ENCODE measurements at regions not wholly inside any gene's neighbourhood (a gene's known extent, or its start where the extent isn't known, plus 50 kb on each side); places are given as distances from the start of the nearest gene placed in this dataset.
"Not testable (repeated sequence)": the region's sequence is repeated elsewhere in the genome, so short reads cannot be mapped to it uniquely, and the experiment has no call there.

DNA sequence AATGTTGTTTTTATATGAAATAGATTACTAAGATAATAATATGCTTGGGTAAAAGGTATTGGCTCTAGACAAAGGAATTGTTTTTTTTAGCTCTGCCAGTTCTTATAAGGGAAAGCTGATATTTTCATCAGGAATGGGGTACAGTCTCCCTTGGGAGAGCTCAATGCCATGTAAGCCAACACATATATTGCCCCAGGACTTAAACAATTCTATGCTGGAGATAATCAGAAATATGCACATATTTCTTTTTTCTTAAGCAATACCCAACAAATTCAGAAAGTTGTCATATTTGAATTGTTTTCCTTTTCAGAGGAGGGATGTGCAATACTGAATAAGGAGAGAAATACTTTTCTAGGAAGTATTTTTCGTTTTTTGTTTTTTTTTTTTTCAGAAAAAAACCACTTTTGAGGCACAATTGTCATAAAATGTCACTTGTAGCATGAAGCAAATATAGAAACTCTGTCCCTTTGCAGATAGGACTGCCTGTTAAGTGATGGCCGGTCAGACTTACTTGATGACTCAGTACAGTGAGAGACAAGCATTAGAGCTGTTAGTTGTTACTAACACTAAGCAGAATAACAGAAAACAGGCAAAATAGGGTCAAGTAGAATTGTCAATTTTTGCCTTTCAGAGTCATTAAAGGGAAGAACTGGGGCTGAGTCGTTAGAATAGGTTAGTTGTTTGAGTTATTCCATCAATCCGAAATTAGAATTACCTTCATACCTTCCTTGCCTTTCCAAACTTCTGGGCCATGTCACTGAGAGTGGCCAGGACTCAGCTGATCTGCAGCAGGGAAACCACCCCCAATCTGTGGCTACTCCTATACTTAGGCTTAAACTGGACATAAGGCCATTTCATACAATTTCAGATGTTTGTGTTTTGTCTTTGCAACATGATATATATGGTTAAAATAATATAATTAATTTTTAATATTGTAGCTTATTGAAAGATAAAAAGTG, 168.1 kb downstream of the SLC38A4 start:
- Histone ChIP-seq H3K27ac (ENCODE audit: low read depth, low read length) (no peak overlapping the region), H3K9ac (ENCODE audit: low read length) (no peak overlapping the region), H3K36me3 (ENCODE audit: control insufficient read depth, insufficient read depth, low read length) (no peaks in the 10 kb centered on the region), H3K9me3 (ENCODE audit: control insufficient read depth, insufficient read depth, low read depth, low read length) (no peaks in the 10 kb centered on the region), H3K27me3 (ENCODE audit: control insufficient read depth, insufficient read depth, low read length) (no peaks in the 10 kb centered on the region), H3K4me3 (ENCODE audit: low read depth, low read length) (no peak overlapping the region), H3K4me1 (ENCODE audit: control insufficient read depth, insufficient read depth, low read length) (peaks cover 34% of the 10 kb centered on the region)

GRCh38 chr12:46655984-46656383, 169.8 kb downstream of the SLC38A4 start:
- not testable (repeated sequence) for H3K27ac ChIP-seq (ENCODE audit: low read depth, low read length); H3K36me3 ChIP-seq (ENCODE audit: control insufficient read depth, insufficient read depth, low read length); H3K27me3 ChIP-seq (ENCODE audit: control insufficient read depth, insufficient read depth, low read length); H3K4me3 ChIP-seq (ENCODE audit: low read depth, low read length); H3K9ac ChIP-seq (ENCODE audit: low read length); H3K9me3 ChIP-seq (ENCODE audit: control insufficient read depth, insufficient read depth, low read depth, low read length)
- H3K4me1 ChIP-seq (ENCODE audit: control insufficient read depth, insufficient read depth, low read length), result peaks cover 30% of the 10 kb centered on the region

DNA sequence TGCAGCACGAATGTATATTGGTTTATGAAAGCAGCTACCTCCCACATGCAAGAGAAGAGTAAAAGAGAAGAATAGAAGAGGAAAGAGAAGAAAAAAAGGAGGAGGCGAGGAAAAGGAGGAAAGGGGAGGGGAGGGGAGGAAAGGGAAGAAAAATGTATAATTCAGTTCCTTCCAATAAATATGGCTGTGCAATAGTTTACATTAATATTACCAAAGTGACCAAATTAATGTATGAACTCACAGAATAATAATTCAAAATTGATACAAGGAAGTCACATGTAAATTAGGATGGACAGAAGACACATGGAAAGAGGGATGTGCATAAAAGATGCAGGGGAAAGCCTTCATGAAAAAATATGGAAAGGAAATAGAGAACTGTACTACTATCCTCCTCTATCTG, 172.5 kb downstream of the SLC38A4 start:
- H3K4me3 ChIP-seq (ENCODE audit: low read depth, low read length), result no peak overlapping the region
- H3K27me3 ChIP-seq (ENCODE audit: control insufficient read depth, insufficient read depth, low read length), result no peaks in the 10 kb centered on the region
- no peak overlapping the region for H3K27ac ChIP-seq (ENCODE audit: low read depth, low read length)
- H3K36me3 ChIP-seq (ENCODE audit: control insufficient read depth, insufficient read depth, low read length), result no peaks in the 10 kb centered on the region
- peaks cover 6% of the 10 kb centered on the region for H3K9me3 ChIP-seq (ENCODE audit: control insufficient read depth, insufficient read depth, low read depth, low read length)
- no peak overlapping the region for H3K9ac ChIP-seq (ENCODE audit: low read length)
- H3K4me1 ChIP-seq (ENCODE audit: control insufficient read depth, insufficient read depth, low read length), result peaks cover 5% of the 10 kb centered on the region; the same call in 1 of the 2 replicates

DNA sequence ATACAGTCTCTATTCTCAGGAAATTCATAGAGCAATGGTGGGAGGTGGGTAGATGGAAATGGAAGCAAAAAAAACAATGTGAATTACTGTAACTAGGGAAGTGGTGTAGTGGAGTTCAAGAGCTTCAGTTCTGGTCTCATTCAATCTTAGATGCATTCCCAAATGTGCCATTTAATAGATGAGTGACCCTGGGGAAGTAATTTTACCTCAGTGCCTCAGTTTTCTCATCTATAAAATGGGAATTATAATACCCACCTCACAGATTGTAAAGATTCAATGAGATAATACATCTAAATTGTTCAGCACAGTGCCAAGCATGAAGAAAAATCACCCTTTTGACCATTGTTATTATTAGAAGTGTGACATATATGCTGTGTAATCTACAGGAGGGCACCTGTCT, 173.1 kb downstream of the SLC38A4 start:
- H3K9me3 ChIP-seq (ENCODE audit: control insufficient read depth, insufficient read depth, low read depth, low read length), result peaks cover 13% of the 10 kb centered on the region
- no peaks in the 10 kb centered on the region for H3K4me1 ChIP-seq (ENCODE audit: control insufficient read depth, insufficient read depth, low read length)
- no peaks in the 10 kb centered on the region for H3K27me3 ChIP-seq (ENCODE audit: control insufficient read depth, insufficient read depth, low read length)
- no peak overlapping the region for H3K9ac ChIP-seq (ENCODE audit: low read length)
- H3K36me3 ChIP-seq (ENCODE audit: control insufficient read depth, insufficient read depth, low read length), result no peaks in the 10 kb centered on the region
- H3K27ac ChIP-seq (ENCODE audit: low read depth, low read length), result no peak overlapping the region
- H3K4me3 ChIP-seq (ENCODE audit: low read depth, low read length), result no peak overlapping the region

DNA sequence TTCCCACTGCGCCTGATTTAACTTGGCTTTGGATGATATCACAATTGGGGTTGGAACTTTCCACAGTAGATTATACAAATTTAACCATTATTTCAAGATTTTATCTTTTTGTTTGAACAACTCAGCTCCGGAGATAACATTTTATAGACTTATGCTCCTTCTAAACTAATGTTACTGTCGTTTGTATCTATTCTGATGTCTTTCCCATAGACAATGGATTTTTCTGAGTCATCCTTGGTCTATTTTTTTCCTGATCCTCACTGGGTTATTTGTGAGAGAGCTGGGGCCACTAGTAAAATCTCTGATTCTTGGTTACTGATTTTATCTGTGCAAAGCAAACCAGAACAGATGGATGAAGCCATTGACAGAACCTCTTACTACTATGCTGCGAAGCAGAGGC, 175.1 kb downstream of the SLC38A4 start:
- Histone ChIP-seq H3K4me3 (ENCODE audit: low read depth, low read length) (no peak overlapping the region), H3K27me3 (ENCODE audit: control insufficient read depth, insufficient read depth, low read length) (no peaks in the 10 kb centered on the region), H3K36me3 (ENCODE audit: control insufficient read depth, insufficient read depth, low read length) (no peaks in the 10 kb centered on the region), H3K4me1 (ENCODE audit: control insufficient read depth, insufficient read depth, low read length) (no peaks in the 10 kb centered on the region), H3K9ac (ENCODE audit: low read length) (no peak overlapping the region), H3K27ac (ENCODE audit: low read depth, low read length) (no peak overlapping the region), H3K9me3 (ENCODE audit: control insufficient read depth, insufficient read depth, low read depth, low read length) (peaks cover 22% of the 10 kb centered on the region)

- Histone ChIP-seq H3K4me3 (ENCODE audit: low read depth, low read length) (no peak overlapping the region), H3K9ac (ENCODE audit: low read length) (no peak overlapping the region), H3K9me3 (ENCODE audit: control insufficient read depth, insufficient read depth, low read depth, low read length) (peaks cover 22% of the 10 kb centered on the region), H3K27me3 (ENCODE audit: control insufficient read depth, insufficient read depth, low read length) (no peaks in the 10 kb centered on the region), H3K4me1 (ENCODE audit: control insufficient read depth, insufficient read depth, low read length) (no peaks in the 10 kb centered on the region), H3K27ac (ENCODE audit: low read depth, low read length) (no peak overlapping the region), H3K36me3 (ENCODE audit: control insufficient read depth, insufficient read depth, low read length) (no peaks in the 10 kb centered on the region)
These were observed 176.4 kb downstream of the SLC38A4 start for GRCh38 chr12:46649433-46649832.

- H3K36me3 ChIP-seq (ENCODE audit: control insufficient read depth, insufficient read depth, low read length), result no peaks in the 10 kb centered on the region
- H3K9ac ChIP-seq (ENCODE audit: low read length), result no peak overlapping the region
- H3K27me3 ChIP-seq (ENCODE audit: control insufficient read depth, insufficient read depth, low read length), result no peaks in the 10 kb centered on the region
- H3K4me3 ChIP-seq (ENCODE audit: low read depth, low read length), result no peak overlapping the region
- H3K9me3 ChIP-seq (ENCODE audit: control insufficient read depth, insufficient read depth, low read depth, low read length), result peaks cover 22% of the 10 kb centered on the region
- H3K4me1 ChIP-seq (ENCODE audit: control insufficient read depth, insufficient read depth, low read length), result no peaks in the 10 kb centered on the region
- no peak overlapping the region for H3K27ac ChIP-seq (ENCODE audit: low read depth, low read length)
These were observed 178.8 kb downstream of the SLC38A4 start for GRCh38 chr12:46647034-46647433.

GRCh38 chr12:46641649-46642048, 184.1 kb downstream of the SLC38A4 start:
- not testable (repeated sequence) for H3K4me3 ChIP-seq (ENCODE audit: low read depth, low read length); H3K9ac ChIP-seq (ENCODE audit: low read length); H3K27me3 ChIP-seq (ENCODE audit: control insufficient read depth, insufficient read depth, low read length); H3K27ac ChIP-seq (ENCODE audit: low read depth, low read length); H3K4me1 ChIP-seq (ENCODE audit: control insufficient read depth, insufficient read depth, low read length); H3K36me3 ChIP-seq (ENCODE audit: control insufficient read depth, insufficient read depth, low read length)
- H3K9me3 ChIP-seq (ENCODE audit: control insufficient read depth, insufficient read depth, low read depth, low read length), result peaks cover 14% of the 10 kb centered on the region

GRCh38 chr12:46635818-46636217, 190.0 kb downstream of the SLC38A4 start:
- Histone ChIP-seq H3K9ac (ENCODE audit: low read length) (no peak overlapping the region), H3K27ac (ENCODE audit: low read depth, low read length) (no peak overlapping the region), H3K4me1 (ENCODE audit: control insufficient read depth, insufficient read depth, low read length) (no peaks in the 10 kb centered on the region), H3K4me3 (ENCODE audit: low read depth, low read length) (no peak overlapping the region), H3K9me3 (ENCODE audit: control insufficient read depth, insufficient read depth, low read depth, low read length) (peaks cover 14% of the 10 kb centered on the region), H3K27me3 (ENCODE audit: control insufficient read depth, insufficient read depth, low read length) (no peaks in the 10 kb centered on the region), H3K36me3 (ENCODE audit: control insufficient read depth, insufficient read depth, low read length) (no peaks in the 10 kb centered on the region)

GRCh38 chr12:46629331-46630229, 196.2 kb downstream of the SLC38A4 start:
- Histone ChIP-seq H3K36me3 (ENCODE audit: control insufficient read depth, insufficient read depth, low read length) (no peaks in the 10 kb centered on the region), H3K27ac (ENCODE audit: low read depth, low read length) (no peak overlapping the region), H3K27me3 (ENCODE audit: control insufficient read depth, insufficient read depth, low read length) (no peaks in the 10 kb centered on the region), H3K4me1 (ENCODE audit: control insufficient read depth, insufficient read depth, low read length) (no peaks in the 10 kb centered on the region; the same call in 1 of the 2 replicates), H3K4me3 (ENCODE audit: low read depth, low read length) (no peak overlapping the region), H3K9ac (ENCODE audit: low read length) (no peak overlapping the region), H3K9me3 (ENCODE audit: control insufficient read depth, insufficient read depth, low read depth, low read length) (no peaks in the 10 kb centered on the region)

DNA sequence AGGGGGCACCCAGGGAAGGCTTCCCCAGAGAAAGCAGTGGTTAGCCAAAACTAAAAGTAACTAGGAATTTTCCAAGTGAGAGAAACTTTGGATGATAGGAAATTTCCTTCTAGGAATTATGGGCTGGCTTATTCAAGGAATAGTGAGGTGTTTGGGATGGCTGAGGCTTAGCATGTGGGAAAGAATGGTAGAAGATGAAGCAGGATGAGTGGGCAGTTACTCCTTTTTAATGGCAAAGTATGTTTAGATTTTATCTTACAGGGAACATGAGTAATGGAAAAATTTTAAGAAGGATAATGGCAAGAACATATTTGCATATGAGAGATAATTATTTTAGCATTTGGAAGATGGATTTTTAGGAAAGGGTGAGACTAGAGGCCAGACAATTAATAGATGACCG, 197.6 kb downstream of the SLC38A4 start:
- H3K4me3 ChIP-seq (ENCODE audit: low read depth, low read length), result no peak overlapping the region

More for the DNA sequence above, 197.6 kb downstream of the SLC38A4 start:
- Histone ChIP-seq H3K9me3 (ENCODE audit: control insufficient read depth, insufficient read depth, low read depth, low read length) (no peaks in the 10 kb centered on the region), H3K9ac (ENCODE audit: low read length) (no peak overlapping the region), H3K4me1 (ENCODE audit: control insufficient read depth, insufficient read depth, low read length) (no peaks in the 10 kb centered on the region; the same call in 1 of the 2 replicates), H3K27me3 (ENCODE audit: control insufficient read depth, insufficient read depth, low read length) (no peaks in the 10 kb centered on the region), H3K36me3 (ENCODE audit: control insufficient read depth, insufficient read depth, low read length) (no peaks in the 10 kb centered on the region), H3K27ac (ENCODE audit: low read depth, low read length) (no peak overlapping the region)

Data from HUES6 (cell line).